Neural cell (in vitro differentiated cells): ENCODE measurements at regions not wholly inside any gene's neighbourhood (a gene's known extent, or its start where the extent isn't known, plus 50 kb on each side); places are given as distances from the start of the nearest gene placed in this dataset.

Source experiments
- CTCF ChIP-seq: fragments of 450-650 bp; IDR thresholded peaks from 2 replicates; pipeline ENCODE4 v1.5.1; 2014; ENCODE audit warnings: antibody characterized with exemption, mild to moderate bottlenecking, moderate library complexity; ENCODE audit not compliant: poor library complexity, severe bottlenecking
- EZH2 ChIP-seq: fragments of 200-600, 300-800 bp; shearing (Covaris generic), sonication (generic); IDR thresholded peaks from 2 replicates; pipeline ENCODE4 v1.6.1; 2014; ENCODE audit warnings: antibody characterized with exemption, low read length, borderline replicate concordance, mild to moderate bottlenecking; ENCODE audit not compliant: insufficient read depth, poor library complexity, severe bottlenecking
- MXI1 ChIP-seq: fragments of 450-650 bp; conservative IDR thresholded peaks from 2 replicates; pipeline ENCODE4 v1.6.1; 2014; ENCODE audit warnings: antibody characterized with exemption, mild to moderate bottlenecking; ENCODE audit not compliant: poor library complexity, severe bottlenecking
- POLR2AphosphoS5 ChIP-seq: IDR thresholded peaks from 2 replicates; pipeline ENCODE4 v1.6.1; 2012
- RAD21 ChIP-seq: fragments of 450-650 bp; conservative IDR thresholded peaks from 2 replicates; pipeline ENCODE4 v1.6.1; 2014; ENCODE audit warnings: antibody characterized with exemption, mild to moderate bottlenecking, moderate library complexity
- SMC3 ChIP-seq: fragments of 450-650 bp; conservative IDR thresholded peaks from 2 replicates; pipeline ENCODE4 v1.6.1; 2014; ENCODE audit warnings: antibody characterized with exemption, mild to moderate bottlenecking, moderate library complexity; ENCODE audit not compliant: poor library complexity

GRCh38 chr12:85679296-85679695 is 156.9 kb downstream of the RASSF9 start:
- TF ChIP-seq CTCF, result no peak
- no peak for TF ChIP-seq MXI1
- no peak for TF ChIP-seq RAD21
- no peak for TF ChIP-seq POLR2AphosphoS5
- no peak for TF ChIP-seq EZH2
- no peak for TF ChIP-seq SMC3
